Nephron (organoid): ENCODE measurements at regions not wholly inside any gene's neighbourhood (a gene's known extent, or its start where the extent isn't known, plus 50 kb on each side); places are given as distances from the start of the nearest gene placed in this dataset.

Experiments
- H3K27ac Mint-ChIP-seq, 3 experiments: 2 replicates each; pipeline ENCODE4 v1.8.0; 2020; ENCODE audit warnings: mixed read lengths in 3 of 3, mild to moderate bottlenecking in 2 of 3, moderate library complexity in 1 of 3
- H3K27me3 Mint-ChIP-seq: 2 replicates; pipeline ENCODE4 v1.8.0; 2021; ENCODE audit warnings: low read depth, mild to moderate bottlenecking, moderate library complexity, mixed read lengths
- H3K36me3 Mint-ChIP-seq: 2 replicates; pipeline ENCODE4 v1.8.0; 2020; ENCODE audit warnings: low read depth, mixed read lengths
- H3K4me1 Mint-ChIP-seq: 2 replicates; pipeline ENCODE4 v1.8.0; 2020; ENCODE audit warnings: mixed read lengths
- H3K4me3 Mint-ChIP-seq, 3 experiments: 2 replicates each; pipeline ENCODE4 v1.8.0; 2020; ENCODE audit warnings: mild to moderate bottlenecking in 3 of 3, mixed read lengths in 3 of 3, moderate library complexity in 2 of 3
- H3K9me3 Mint-ChIP-seq: 2 replicates; pipeline ENCODE4 v1.8.0; 2020; ENCODE audit warnings: mixed read lengths
- TF ChIP-seq, protein P1 (sequence below), 3 experiments: fragments of 200-600 bp; sonication (generic); IDR thresholded peaks; one replicate each; pipeline ENCODE4 v1.5.0; 2021; ENCODE audit warnings: antibody characterized with exemption in 3 of 3; ENCODE audit not compliant: unreplicated experiment in 3 of 3

DNA sequence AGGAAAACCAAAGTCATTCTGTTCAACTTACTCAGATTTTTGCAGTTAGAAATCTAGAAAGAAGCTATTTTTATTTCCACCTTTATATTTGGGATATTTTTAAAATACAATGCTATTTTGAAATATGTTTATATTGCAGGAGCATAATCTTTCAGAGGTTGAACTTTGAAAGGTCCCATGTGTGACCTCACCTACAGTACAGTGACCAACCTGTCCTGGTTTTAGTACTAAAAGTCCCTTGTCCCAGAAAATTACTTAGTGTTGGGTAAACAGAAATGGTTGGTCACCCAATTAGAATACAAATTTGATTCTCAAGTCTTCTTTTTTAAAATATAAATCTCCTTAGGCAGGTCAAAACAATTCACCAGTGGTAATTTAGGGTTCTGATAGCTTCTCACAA lies 141.6 kb upstream of the FRMD4B start:
- Mint-ChIP-seq H3K4me1 (peaks cover 20% of the 10 kb centered on the region), H3K36me3 (no peaks in the 10 kb centered on the region), H3K9me3 (peaks cover 5% of the 10 kb centered on the region), H3K27ac (no peak overlapping the region), H3K4me3 (no peak overlapping the region), H3K27me3 (no peaks in the 10 kb centered on the region)
- TF ChIP-seq, protein P1, sequence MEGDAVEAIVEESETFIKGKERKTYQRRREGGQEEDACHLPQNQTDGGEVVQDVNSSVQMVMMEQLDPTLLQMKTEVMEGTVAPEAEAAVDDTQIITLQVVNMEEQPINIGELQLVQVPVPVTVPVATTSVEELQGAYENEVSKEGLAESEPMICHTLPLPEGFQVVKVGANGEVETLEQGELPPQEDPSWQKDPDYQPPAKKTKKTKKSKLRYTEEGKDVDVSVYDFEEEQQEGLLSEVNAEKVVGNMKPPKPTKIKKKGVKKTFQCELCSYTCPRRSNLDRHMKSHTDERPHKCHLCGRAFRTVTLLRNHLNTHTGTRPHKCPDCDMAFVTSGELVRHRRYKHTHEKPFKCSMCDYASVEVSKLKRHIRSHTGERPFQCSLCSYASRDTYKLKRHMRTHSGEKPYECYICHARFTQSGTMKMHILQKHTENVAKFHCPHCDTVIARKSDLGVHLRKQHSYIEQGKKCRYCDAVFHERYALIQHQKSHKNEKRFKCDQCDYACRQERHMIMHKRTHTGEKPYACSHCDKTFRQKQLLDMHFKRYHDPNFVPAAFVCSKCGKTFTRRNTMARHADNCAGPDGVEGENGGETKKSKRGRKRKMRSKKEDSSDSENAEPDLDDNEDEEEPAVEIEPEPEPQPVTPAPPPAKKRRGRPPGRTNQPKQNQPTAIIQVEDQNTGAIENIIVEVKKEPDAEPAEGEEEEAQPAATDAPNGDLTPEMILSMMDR (IDR thresholded peaks at IDR 0.05; ENCODE audit: unreplicated experiment in 3 of 3): no peak

DNA sequence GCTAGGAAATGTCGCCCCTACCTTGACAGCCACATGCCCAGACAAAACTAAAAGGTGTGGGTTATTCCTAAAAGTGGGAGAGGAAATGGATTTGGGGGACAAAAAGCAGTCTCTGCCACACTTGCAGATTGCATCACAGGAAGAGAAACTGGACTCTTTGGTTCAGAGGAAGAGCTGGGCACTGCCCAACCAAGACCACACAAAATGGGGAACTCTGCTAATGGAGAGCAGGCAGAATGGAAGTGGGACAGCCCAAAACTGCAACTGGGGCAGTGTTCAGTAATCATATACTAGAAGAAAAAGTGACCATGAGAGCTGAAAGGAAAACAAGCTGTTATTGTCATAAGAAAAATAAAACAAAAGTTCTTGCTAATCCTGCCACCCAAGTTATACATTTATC lies 138.9 kb upstream of the FRMD4B start:
- Mint-ChIP-seq H3K4me3 (no peak overlapping the region), H3K4me1 (no peaks in the 10 kb centered on the region), H3K36me3 (no peaks in the 10 kb centered on the region), H3K27me3 (no peaks in the 10 kb centered on the region), H3K27ac (no peak overlapping the region), H3K9me3 (peaks cover 2% of the 10 kb centered on the region)
- TF ChIP-seq, protein P1 (IDR thresholded peaks at IDR 0.05; ENCODE audit: unreplicated experiment in 3 of 3): no peak

DNA sequence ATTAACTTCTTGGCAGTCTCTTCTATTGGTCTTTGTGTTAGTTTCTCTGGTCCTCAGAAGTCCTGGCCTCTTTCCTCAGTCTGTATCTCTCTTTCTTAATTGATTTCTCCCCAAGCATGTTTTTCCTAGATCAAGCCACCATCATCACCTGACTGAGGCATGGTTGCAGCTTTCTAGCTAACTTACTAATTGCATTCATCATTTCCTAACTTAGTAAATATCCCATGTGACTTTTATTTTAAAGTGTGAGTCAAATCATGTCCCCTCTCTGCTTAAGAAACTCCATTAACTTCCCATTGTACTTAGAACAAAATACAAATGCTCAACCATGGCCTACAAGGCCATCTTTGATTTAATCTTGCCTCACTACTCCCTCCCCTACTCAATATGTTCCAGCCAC lies 135.4 kb upstream of the FRMD4B start:
- no peaks in the 10 kb centered on the region for H3K4me1 Mint-ChIP-seq
- no peak overlapping the region for H3K27ac Mint-ChIP-seq

DNA sequence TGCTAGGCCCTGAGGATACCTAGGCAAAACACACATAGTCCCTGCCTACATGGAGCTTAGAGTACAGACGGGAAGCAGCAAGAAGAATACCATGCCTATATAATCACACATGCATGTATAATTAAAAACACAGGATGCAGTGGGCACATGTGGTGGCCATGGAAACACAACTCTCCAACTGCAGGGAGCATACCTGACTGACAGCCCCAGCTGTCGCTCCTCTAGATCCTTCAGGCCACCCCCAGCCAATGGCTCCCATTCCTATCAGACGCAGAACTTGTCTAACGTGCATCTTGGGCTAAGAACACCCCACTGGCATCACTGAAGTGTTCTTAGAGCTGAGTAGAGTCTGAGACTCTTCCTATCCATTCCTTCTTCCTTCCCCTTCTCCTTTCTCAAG lies 125.5 kb upstream of the FRMD4B start:
- H3K4me1 Mint-ChIP-seq: peaks cover 6% of the 10 kb centered on the region
- H3K27ac Mint-ChIP-seq: no peak overlapping the region
- H3K9me3 Mint-ChIP-seq: peaks cover 26% of the 10 kb centered on the region
- H3K27me3 Mint-ChIP-seq: no peaks in the 10 kb centered on the region
- H3K4me3 Mint-ChIP-seq: no peak overlapping the region
- TF ChIP-seq, protein P1 (IDR thresholded peaks at IDR 0.05; ENCODE audit: unreplicated experiment in 3 of 3): no peak
- no peaks in the 10 kb centered on the region for H3K36me3 Mint-ChIP-seq

More for the DNA sequence above, 135.4 kb upstream of the FRMD4B start:
- Mint-ChIP-seq H3K36me3 (no peaks in the 10 kb centered on the region), H3K9me3 (no peaks in the 10 kb centered on the region), H3K4me3 (no peak overlapping the region), H3K27me3 (no peaks in the 10 kb centered on the region)
- TF ChIP-seq, protein P1 (IDR thresholded peaks at IDR 0.05; ENCODE audit: unreplicated experiment in 3 of 3): no peak

DNA sequence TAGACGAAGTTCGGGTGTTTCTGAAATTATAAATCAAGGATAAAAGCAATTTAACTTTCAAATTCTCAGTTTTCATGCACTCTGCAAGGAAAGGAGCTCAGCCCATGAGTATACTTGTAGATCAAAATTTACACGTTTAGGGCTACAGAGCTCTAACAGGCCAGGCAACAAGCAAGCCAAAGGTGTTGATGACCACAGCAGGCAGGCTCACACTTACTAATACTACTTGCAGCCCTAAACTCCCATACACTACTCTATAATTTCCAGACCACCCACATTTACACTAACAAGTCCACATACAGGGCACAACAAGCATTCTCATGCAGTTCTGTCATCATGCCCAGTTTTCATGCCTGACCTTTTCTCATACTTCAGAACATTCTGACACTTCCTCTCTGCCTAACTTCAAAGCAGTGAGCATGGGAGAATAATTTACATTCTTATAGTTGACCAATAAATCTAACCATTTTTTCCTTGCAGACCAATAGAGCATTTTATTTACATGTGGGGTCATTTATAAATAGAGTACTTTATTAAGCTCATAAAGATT lies 124.7 kb upstream of the FRMD4B start:
- no peaks in the 10 kb centered on the region for H3K36me3 Mint-ChIP-seq
- peaks cover 26% of the 10 kb centered on the region for H3K9me3 Mint-ChIP-seq
- TF ChIP-seq, protein P1 (IDR thresholded peaks at IDR 0.05; ENCODE audit: unreplicated experiment in 3 of 3): no peak
- no peak overlapping the region for H3K4me3 Mint-ChIP-seq
- peaks cover 6% of the 10 kb centered on the region for H3K4me1 Mint-ChIP-seq
- H3K27ac Mint-ChIP-seq: peak overlapping the region; percentile 7 to 20 (median 17)
- H3K27me3 Mint-ChIP-seq: no peaks in the 10 kb centered on the region

DNA sequence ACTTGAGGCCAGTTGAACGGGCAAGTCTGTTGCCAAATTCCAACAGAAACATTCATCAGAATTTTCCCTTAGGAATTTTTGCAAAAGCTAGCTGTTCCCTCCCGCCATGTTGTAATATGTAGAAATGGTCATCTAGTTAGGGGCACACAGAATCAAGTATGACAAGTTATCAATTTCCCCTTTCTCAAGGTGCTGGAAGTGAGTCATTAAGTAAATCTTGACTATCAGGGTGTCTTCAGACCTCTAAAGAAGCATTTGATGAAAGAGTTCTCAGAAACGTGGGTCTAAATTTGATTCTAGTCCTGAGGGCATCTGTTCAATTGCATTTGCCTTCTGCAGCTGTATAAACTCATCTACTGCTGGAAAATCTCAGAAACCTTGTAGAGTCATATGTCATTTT lies 123.4 kb upstream of the FRMD4B start:
- Mint-ChIP-seq H3K27ac (no peak overlapping the region), H3K27me3 (no peaks in the 10 kb centered on the region), H3K4me3 (no peak overlapping the region), H3K36me3 (no peaks in the 10 kb centered on the region), H3K9me3 (peaks cover 19% of the 10 kb centered on the region), H3K4me1 (peaks cover 6% of the 10 kb centered on the region)
- TF ChIP-seq, protein P1 (IDR thresholded peaks at IDR 0.05; ENCODE audit: unreplicated experiment in 3 of 3): no peak
